ENCODE measurements at regions not wholly inside any gene's neighbourhood (a gene's known extent, or its start where the extent isn't known, plus 50 kb on each side); places are given as distances from the start of the nearest gene placed in this dataset.

DNA sequence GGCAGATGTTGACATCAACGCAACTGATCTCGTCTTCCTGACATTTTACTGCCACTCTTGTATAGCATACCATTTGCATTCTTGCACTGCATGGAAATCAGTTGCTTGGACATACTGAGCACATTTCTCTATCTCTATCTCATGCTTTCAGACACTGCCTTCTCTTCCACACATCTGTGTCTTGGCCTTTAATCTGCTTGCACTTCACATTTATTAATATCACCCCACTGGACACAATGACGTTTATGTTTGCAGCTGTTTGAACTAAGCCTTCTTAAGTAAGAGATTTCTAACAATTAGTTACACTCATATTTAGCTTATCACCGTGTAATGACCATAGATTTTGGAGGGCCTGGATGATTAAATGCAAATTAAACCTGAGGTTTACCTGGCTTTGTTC is 229.8 kb upstream of the CDH19 start:
- no peak for DNase-seq

DNA sequence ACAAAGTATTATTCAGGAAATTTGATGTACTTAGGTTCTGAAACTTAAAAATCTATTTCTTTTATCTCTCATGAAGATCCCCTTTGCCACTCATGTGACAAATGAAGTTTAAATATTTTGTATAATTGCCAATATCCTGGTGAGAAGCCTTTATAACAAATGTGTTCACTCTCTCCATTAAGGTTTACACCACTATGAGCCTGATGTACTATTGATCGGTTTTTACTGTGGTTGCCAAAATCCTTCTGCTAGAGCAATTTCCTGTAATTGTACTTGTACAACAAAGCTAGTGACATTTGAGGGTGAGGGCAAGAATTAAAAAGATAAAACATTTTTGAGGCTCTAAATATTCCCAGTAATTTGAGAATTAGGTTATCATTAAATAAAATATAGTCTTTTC is 222.3 kb upstream of the CDH19 start:
- no peak for DNase-seq

DNA sequence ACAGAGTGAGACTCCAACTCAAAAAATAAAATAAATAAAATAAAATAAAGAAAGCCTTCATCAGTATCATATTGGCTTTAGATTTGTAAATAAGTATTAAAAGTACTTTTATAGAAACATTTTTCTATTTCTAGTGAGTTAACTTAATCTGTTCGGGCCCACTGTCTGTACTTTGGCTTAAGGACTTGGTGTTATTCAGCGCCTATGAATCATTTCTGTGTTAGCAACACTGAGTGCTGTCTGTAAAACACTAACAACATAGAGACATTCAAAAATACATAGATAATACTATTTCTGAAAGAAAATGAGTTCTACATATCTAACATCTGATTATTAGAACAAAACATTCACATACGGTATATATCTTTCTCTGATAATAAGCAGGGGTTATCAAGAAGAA is 221.5 kb upstream of the CDH19 start:
- DNase-seq, result no peak

- no peak for DNase-seq
These were observed 215.3 kb upstream of the CDH19 start for GRCh38 chr18:66819235-66819634.

DNA sequence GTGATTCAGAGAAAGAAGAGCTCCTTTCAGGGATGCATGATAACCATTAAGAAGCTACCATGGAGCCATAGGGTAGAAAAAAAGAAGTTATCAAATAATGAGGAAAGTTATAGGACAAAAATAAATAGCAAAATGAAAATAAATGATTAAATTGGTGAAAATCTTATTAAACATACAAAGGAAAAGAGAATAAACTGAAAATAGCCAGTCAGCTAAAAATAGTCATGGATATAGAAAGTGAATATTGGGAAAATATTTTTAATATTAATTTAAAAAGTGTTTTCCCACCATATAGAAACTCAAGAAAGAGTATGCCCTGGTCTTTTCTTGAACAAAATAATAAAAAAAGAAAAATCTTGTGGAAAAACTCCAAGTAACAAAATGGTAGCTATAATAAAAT is 209.2 kb upstream of the CDH19 start:
- DNase-seq, result no peak

GRCh38 chr18:66795051-66795450 is 191.2 kb upstream of the CDH19 start:
- DNase-seq, result peak; percentile 82

- peak; percentile 21 for DNase-seq
These were observed 188.6 kb upstream of the CDH19 start for GRCh38 chr18:66792466-66792865.

DNA sequence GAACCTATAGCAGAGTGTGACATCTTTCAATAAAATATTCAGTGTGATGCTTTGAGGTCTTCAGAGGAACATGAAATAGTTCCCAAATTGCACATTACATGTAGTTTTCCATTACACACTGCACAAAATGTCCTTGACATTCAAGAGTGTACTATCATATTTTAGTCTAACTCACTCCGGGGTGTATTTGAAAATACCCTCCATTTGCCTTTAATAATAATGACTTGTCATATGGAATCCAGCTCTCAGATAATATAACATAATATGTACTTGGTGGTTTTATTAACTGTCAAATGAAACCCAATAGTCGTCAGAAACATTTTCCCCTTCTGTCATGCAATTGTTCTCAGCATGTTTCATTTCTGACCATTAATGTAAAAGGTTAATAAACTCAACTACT is 176.7 kb upstream of the CDH19 start:
- DNase-seq, result no peak

DNA sequence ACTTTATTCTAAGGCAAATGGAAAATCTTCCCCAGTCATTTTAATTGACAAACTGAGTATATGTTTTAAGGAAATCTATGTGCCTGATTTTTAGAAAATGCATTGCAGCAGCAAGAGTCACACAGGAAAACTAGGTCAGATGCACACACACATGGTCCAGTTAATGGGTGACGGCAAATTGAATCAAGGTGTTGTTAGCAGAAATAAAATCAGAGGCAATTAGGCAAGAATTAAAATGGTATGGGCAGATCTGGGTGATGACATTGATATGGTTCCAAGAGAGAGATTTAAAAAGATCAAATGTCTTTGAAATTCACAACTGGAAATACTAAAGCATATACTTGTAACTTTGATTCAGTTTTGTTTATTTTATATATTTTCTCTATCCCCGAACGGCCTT is 174.2 kb upstream of the CDH19 start:
- peak; percentile 2 for DNase-seq

GRCh38 chr18:66769375-66769774 is 165.5 kb upstream of the CDH19 start:
- DNase-seq, result no peak

DNA sequence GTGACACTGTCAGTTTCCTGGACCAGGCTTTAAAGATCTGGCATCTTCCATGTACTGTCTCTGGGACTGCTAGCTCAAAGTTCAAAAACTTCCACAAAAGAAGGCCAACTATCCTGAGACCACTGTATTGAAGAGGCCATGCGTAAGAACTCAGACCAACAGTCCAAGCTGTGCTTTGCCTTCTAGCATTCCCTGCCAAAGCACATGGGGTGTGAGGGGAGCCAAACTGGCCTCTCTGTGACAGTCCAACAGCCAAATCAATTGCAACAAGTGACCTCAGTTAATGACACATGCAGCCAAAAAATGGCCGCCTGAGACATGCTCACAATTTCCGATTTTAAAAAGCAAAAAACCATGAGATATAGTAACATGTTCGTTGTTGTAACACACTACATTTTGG is 160.3 kb upstream of the CDH19 start:
- DNase-seq, result no peak

GRCh38 chr18:66761166-66761565 is 157.3 kb upstream of the CDH19 start:
- DNase-seq, result no peak

- DNase-seq, result no peak
These were observed 156.7 kb upstream of the CDH19 start for GRCh38 chr18:66760559-66760958.

DNA sequence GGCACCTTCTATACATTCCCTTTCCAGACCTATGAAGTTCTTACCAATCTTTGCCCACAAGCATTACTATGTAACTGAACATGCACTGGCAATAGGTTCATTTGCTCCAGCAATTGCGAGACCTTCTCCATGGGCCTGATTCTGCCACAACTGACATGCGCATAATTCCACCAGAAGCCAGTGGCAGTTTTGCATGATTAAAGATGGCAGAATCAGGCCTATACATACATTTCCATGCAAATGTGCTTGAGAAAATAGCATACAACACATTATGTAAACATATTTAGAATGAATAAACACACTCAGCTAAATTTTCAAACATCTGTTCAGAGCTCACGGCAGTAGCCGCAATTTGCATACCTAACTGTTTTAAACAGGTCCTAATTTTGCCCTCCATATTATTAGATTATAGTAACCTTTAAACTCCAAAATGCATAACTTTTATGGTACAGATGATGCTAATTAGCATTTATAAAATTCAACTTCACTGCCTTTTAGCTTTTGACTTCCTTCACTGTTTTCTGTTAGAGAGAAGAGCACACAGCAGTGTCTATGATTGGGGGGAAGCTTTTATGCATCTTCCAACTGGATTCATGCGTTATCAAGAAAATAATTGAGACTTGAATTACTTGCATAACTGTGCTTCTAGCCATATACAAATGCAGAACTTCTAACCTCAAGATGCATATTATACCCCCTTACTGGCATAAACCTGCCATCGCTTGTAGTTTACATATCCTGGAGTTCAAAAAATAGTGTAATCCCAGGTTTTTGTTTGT is 155.3 kb upstream of the CDH19 start:
- DNase-seq, result no peak

GRCh38 chr18:66757946-66758345 is 154.1 kb upstream of the CDH19 start:
- no peak for DNase-seq

GRCh38 chr18:66754335-66754734 is 150.4 kb upstream of the CDH19 start:
- no peak for DNase-seq

DNA sequence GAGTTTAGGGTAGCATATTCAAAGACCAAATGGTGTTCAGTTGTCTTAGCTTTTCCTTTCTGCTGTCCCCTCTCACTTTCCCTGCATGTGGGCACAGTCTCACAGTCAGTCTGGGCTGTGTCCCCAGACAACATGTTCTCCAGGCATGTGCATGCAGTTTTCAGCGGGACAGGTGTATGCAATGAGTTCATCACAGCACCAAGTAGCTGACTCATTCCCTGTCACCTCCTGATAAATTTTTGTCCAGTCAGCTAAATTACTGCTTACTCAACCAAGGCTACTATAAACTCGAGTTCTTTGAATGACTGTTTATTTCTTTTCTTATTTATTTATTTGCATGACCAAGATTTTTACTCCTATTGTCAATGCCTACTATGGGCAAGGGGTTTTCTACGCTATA is 148.8 kb upstream of the CDH19 start:
- no peak for DNase-seq

DNA sequence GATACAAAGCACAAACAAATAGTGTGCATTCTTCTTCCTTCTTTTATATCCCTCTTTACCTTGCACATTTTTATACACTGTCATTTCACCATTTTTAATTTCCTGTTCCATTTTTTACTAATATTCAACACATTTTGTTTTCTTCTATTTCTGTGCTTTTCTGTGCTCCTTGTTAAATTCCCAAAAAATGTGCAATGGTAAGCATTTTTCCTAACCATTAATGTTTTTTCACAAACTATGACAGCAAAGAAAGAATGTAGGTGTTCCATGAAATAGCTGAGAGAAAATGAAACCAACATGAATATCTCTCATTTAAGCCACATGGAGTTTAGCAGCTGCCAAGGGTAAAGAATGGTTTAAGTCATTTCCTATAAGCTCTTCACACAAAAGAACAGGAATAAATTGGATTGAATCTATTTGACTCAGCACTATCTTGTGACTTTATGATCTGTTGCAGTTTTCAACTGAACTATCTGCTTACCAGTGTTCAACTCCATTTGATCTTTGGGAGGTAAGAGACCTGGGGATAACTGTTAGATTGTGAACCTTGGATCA is 145.7 kb upstream of the CDH19 start:
- peak; percentile 4 for DNase-seq

DNA sequence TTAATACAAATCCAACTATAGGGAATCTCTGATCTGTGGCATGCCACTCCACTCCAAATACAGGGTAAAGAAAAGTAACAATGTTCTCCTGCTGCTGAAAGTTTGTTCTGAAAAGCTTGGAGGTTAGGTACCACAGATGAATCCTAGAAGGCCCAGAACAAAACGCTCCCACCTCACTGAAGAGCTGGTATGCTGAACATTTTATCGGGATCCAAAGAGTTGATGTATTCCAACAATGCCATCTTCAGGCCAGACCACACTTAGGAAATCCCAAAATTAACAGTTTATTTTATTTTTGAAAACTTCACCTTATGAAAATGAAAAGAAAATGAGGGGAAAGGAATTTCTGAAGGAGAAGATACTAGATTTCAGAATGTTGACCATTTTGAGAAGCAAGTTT is 145.1 kb upstream of the CDH19 start:
- DNase-seq, result peak; percentile 8

DNA sequence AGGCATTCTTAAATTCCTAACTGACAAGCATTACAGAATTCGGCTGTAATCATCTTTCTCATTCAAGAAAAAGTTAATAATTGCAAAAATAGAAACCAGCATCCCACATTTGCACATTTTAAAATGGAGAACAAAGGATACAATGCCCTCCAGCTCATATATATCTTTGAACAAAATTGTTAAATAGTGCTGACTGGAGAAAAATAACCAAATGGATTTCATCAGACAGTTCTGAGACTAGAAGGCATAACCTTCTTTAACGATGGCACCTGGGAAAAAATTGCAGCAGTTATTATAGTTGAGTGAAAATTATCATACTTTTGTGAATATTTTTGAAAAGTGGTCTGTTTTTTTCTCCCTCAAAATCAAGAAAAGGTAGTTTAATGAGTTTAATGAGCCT is 138.9 kb upstream of the CDH19 start:
- no peak for DNase-seq

GRCh38 chr18:66735933-66736332 is 132.0 kb upstream of the CDH19 start:
- no peak for DNase-seq

GRCh38 chr18:66734451-66734850 is 130.6 kb upstream of the CDH19 start:
- DNase-seq, result peak; percentile 38

DNA sequence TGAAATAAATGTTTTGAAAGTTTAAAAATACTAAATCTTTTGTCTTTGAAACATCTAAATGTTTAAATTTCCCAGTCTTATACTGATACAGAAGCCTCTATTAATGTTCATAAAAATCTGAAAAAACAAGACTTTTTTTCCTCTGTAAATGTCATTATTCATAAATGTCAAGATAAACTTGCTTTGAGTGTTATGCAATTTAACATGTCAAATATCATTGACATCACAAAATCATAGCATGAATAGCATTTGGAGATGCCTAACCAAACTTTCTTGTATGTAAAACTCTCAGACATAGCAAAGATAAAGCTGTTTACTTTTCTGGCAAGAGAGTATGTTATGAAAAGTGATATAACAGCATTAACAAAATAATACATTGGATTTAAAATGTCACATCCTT is 128.0 kb upstream of the CDH19 start:
- DNase-seq, result no peak

DNA sequence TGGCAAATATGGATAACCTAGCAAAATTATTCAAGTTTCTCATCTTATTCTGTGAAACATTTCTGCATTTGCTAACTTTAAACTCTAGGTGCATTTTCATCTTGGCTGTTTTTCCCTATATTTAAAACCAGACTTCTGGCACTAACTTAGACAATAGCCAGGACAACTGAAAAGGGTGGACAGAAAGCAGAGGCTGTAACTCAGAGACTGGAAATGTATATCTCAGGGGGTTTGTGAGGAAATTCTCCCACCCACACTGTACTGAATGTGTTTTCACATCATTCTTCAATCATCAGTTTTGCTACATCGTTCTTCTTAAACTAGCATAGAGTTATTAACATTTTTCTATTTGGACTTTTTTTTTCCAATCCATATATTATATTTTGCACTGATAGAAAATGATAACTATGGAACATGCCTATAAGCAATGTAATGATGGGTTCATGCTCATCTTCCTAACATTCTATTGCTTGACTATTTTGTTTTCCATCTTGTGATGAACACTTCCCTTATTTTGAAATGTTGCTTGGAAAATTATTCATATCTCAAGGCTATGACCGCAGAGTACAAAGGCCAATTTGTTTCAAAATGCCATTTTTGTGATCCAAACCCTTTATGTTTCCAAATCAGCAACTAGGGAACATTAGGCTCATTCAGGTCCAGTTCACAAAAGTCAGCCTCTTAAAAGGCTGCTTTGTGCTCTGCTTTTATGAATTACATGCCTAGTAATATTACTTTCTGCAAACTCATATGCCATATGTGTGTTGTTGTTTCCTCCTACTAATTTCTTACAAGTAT is 125.8 kb upstream of the CDH19 start:
- no peak for DNase-seq

All from fibroblast of skin of right quadriceps (primary cell).